Caco-2 (cell line): ENCODE measurements at regions not wholly inside any gene's neighbourhood (a gene's known extent, or its start where the extent isn't known, plus 50 kb on each side); places are given as distances from the start of the nearest gene placed in this dataset.

ENCODE experiments used
- BruUV-seq: library from RNA; stranded (reverse); fragments of 400-500 nt; replicated peaks from 2 replicates; lab custom pipeline; 2021; lab: Mats Ljungman, UMichigan
- CTCF ChIA-PET: fragments of 300-600 bp; sonication (Branson Sonifier 250); formaldehyde crosslinking; loops from one replicate; lab custom pipeline; 2022; ENCODE audit warnings: antibody characterized with exemption; lab: Charles Lee
- POLR2A ChIA-PET: fragments of 300-600 bp; sonication (Branson Sonifier 250); formaldehyde crosslinking; loops from one replicate; lab custom pipeline; 2022; ENCODE audit warnings: antibody characterized with exemption; lab: Charles Lee
- DNase-seq, 2 experiments: peaks; one replicate each; pipeline versions ENCODE4 v3.0.0 to v3.0.0-alpha.2; 2020 to 2022
- H3K27me3 ChIP-seq: replicated peaks from 2 replicates; pipeline ENCODE4 v1.6.0; 2011; ENCODE audit warnings: low read length; ENCODE audit not compliant: control insufficient read depth, insufficient read depth
- H3K36me3 ChIP-seq: 2 replicates; pipeline ENCODE4 v1.5.1; 2011; ENCODE audit warnings: low read length; ENCODE audit not compliant: control insufficient read depth, insufficient read depth
- H3K4me1 ChIP-seq: fragments of 250-450 bp; sonication (Bioruptor Pico); 2 replicates; pipeline ENCODE4 v1.5.1; 2020; ENCODE audit warnings: mild to moderate bottlenecking
- H3K4me3 ChIP-seq: 2 replicates; pipeline ENCODE4 v1.5.1; 2011; ENCODE audit warnings: low read depth, mild to moderate bottlenecking, control low read depth, low read length
- H3K9me3 ChIP-seq: fragments of 250-450 bp; sonication (Bioruptor Pico); 2 replicates; pipeline ENCODE4 v1.5.1; 2020; ENCODE audit warnings: mild to moderate bottlenecking, moderate library complexity
- H3K27ac Mint-ChIP-seq: one replicate; pipeline ENCODE4 v1.8.0; 2022; ENCODE audit warnings: mixed read lengths; ENCODE audit not compliant: unreplicated experiment
- H3K27me3 Mint-ChIP-seq: one replicate; pipeline ENCODE4 v1.8.0; 2022; ENCODE audit warnings: mixed read lengths; ENCODE audit not compliant: insufficient read depth, unreplicated experiment
- H3K36me3 Mint-ChIP-seq: one replicate; pipeline ENCODE4 v1.8.0; 2022; ENCODE audit warnings: mild to moderate bottlenecking, mixed read lengths; ENCODE audit not compliant: insufficient read depth, unreplicated experiment
- H3K4me1 Mint-ChIP-seq: one replicate; pipeline ENCODE4 v1.8.0; 2022; ENCODE audit warnings: low read depth, mixed read lengths; ENCODE audit not compliant: unreplicated experiment
- H3K4me3 Mint-ChIP-seq: one replicate; pipeline ENCODE4 v1.8.0; 2022; ENCODE audit warnings: mild to moderate bottlenecking, moderate library complexity, mixed read lengths; ENCODE audit not compliant: unreplicated experiment
- H3K9me3 Mint-ChIP-seq: one replicate; pipeline ENCODE4 v1.8.0; 2022; ENCODE audit warnings: mixed read lengths; ENCODE audit not compliant: unreplicated experiment
- intact Hi-C: fragments of 100-400 bp; cut with micrococcal nuclease; formaldehyde crosslinking; loops from one replicate; pipeline ENCODE4 v1.10.0; 2022; ENCODE audit not compliant: unreplicated experiment
- TF ChIP-seq, protein P1 (sequence below), 2 experiments: fragments of 200-600 bp in 1 of 2; IDR thresholded peaks; 1 replicate in 1 of 2; 2 replicates in 1 of 2; pipeline versions ENCODE4 v1.5.1 to v1.8.0; 2011 to 2022; ENCODE audit warnings: antibody characterized with exemption in 1 of 2, control low read depth in 1 of 2, inconsistent platforms in 1 of 2, low read depth in 1 of 2, low read length in 1 of 2, mild to moderate bottlenecking in 1 of 2, moderate library complexity in 1 of 2; ENCODE audit not compliant: insufficient read depth in 1 of 2, severe bottlenecking in 1 of 2, unreplicated experiment in 1 of 2

DNA sequence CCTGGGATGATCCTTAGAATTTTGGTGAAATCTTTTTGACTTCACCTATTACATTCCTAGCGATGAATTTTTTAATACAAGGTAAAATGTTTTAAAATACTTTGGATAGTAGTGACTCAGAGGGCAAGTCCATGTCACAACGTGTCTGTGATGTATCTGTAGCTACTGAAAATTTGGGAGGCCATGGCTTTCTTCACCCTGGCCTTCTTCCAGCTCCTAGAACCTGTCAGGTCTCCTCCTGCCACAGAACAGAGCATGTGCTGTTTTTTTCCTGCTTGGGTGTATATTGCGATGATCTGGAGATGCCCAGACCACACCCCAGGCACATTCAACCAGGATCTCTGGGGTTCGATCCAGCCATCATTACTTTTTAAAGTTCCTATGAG, 194.4 kb downstream of the BTBD3 start:
- BruUV-seq, result no TSS peak
- Mint-ChIP-seq H3K27me3 (peaks cover 3% of the 10 kb centered on the region), H3K4me3 (no peak overlapping the region), H3K27ac (no peak overlapping the region), H3K4me1 (peaks cover 7% of the 10 kb centered on the region), H3K9me3 (peaks cover 8% of the 10 kb centered on the region), H3K36me3 (no peaks in the 10 kb centered on the region)
- Histone ChIP-seq H3K27me3 (no peaks in the 10 kb centered on the region), H3K9me3 (no peaks in the 10 kb centered on the region; the same call in 1 of the 2 replicates), H3K4me3 (no peak overlapping the region), H3K4me1 (no peaks in the 10 kb centered on the region), H3K36me3 (no peaks in the 10 kb centered on the region)
- no peak for DNase-seq
- intact Hi-C loops, result no loop called here
- POLR2A ChIA-PET, result no interaction called here
- TF ChIP-seq, protein P1, sequence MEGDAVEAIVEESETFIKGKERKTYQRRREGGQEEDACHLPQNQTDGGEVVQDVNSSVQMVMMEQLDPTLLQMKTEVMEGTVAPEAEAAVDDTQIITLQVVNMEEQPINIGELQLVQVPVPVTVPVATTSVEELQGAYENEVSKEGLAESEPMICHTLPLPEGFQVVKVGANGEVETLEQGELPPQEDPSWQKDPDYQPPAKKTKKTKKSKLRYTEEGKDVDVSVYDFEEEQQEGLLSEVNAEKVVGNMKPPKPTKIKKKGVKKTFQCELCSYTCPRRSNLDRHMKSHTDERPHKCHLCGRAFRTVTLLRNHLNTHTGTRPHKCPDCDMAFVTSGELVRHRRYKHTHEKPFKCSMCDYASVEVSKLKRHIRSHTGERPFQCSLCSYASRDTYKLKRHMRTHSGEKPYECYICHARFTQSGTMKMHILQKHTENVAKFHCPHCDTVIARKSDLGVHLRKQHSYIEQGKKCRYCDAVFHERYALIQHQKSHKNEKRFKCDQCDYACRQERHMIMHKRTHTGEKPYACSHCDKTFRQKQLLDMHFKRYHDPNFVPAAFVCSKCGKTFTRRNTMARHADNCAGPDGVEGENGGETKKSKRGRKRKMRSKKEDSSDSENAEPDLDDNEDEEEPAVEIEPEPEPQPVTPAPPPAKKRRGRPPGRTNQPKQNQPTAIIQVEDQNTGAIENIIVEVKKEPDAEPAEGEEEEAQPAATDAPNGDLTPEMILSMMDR (IDR thresholded peaks at IDR 0.05; ENCODE audit: insufficient read depth in 1 of 2, low read depth in 1 of 2, low read length in 1 of 2, severe bottlenecking in 1 of 2, unreplicated experiment in 1 of 2), result no peak
- CTCF ChIA-PET, result no interaction called here

DNA sequence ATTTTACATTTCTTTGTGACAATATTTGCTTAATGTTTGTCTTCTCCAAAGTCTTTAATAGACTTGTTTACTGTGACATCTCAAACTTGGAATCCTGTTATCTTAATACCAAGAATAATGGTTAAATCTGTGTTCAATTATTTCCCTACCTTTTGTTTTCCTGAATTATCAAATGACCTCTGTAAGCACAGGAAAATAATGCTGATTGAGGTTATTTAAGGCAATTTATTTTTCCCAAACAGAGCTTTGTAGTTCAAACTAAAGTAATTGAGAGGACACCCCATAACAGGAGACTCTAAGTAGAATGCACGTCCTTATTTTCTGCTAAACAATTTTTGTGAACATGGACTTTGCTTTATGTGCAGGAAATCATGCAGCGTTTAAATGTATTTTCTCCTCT, 195.0 kb downstream of the BTBD3 start:
- H3K4me1 ChIP-seq, result no peaks in the 10 kb centered on the region
- Mint-ChIP-seq H3K4me1 (peaks cover 7% of the 10 kb centered on the region), H3K4me3 (no peak overlapping the region), H3K27me3 (peaks cover 3% of the 10 kb centered on the region), H3K9me3 (peaks cover 7% of the 10 kb centered on the region), H3K36me3 (no peaks in the 10 kb centered on the region), H3K27ac (no peak overlapping the region)
- DNase-seq, result no peak
- H3K4me3 ChIP-seq, result no peak overlapping the region
- CTCF ChIA-PET, result no interaction called here
- TF ChIP-seq, protein P1 (IDR thresholded peaks at IDR 0.05; ENCODE audit: insufficient read depth in 1 of 2, low read depth in 1 of 2, low read length in 1 of 2, severe bottlenecking in 1 of 2, unreplicated experiment in 1 of 2), result no peak
- no peaks in the 10 kb centered on the region for H3K27me3 ChIP-seq
- H3K9me3 ChIP-seq, result no peaks in the 10 kb centered on the region; the same call in 1 of the 2 replicates
- POLR2A ChIA-PET, result no interaction called here
- no TSS peak for BruUV-seq
- intact Hi-C loops, result no loop called here
- H3K36me3 ChIP-seq, result no peaks in the 10 kb centered on the region

DNA sequence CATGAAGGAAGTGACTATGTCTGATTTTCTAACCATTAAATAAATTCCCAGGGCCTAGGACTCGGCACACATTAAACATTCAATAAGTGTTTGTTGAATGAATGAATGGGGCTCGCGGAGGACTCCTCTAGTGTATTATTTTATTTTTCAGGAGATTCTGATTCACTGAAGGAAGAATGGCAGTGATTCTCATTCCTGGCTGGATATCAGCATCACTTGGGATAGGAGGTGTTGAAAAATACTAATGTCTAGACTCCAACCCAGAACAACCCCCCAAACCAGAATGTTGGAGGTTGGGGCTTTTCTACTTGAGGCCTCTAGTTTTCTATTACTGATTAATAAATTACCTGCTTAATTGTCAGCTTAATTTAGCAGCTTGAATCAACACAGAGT, 195.4 kb downstream of the BTBD3 start:
- DNase-seq, result no peak
- ChIA-PET POLR2A (no interaction called here), CTCF (no interaction called here)
- intact Hi-C loops, result no loop called here
- Mint-ChIP-seq H3K27me3 (peaks cover 3% of the 10 kb centered on the region), H3K4me3 (no peak overlapping the region), H3K4me1 (peaks cover 7% of the 10 kb centered on the region), H3K36me3 (no peaks in the 10 kb centered on the region), H3K9me3 (peaks cover 7% of the 10 kb centered on the region), H3K27ac (no peak overlapping the region)
- TF ChIP-seq, protein P1 (IDR thresholded peaks at IDR 0.05; ENCODE audit: insufficient read depth in 1 of 2, low read depth in 1 of 2, low read length in 1 of 2, severe bottlenecking in 1 of 2, unreplicated experiment in 1 of 2), result no peak
- Histone ChIP-seq H3K4me3 (no peak overlapping the region), H3K27me3 (no peaks in the 10 kb centered on the region), H3K9me3 (no peaks in the 10 kb centered on the region; the same call in 1 of the 2 replicates), H3K36me3 (no peaks in the 10 kb centered on the region), H3K4me1 (no peaks in the 10 kb centered on the region)
- BruUV-seq, result no TSS peak
